Heart right ventricle (tissue), 16 donors: ENCODE measurements at regions not wholly inside any gene's neighbourhood (a gene's known extent, or its start where the extent isn't known, plus 50 kb on each side); places are given as distances from the start of the nearest gene placed in this dataset.

Experiments
- ATAC-seq, 8 donors: fragments of 200-7000 bp; cut with Tn5 transposase; one replicate each; pipeline ENCODE4 v1.9.1; 2020; ENCODE audit warnings: mild to moderate bottlenecking in 8 of 8, moderate library complexity in 8 of 8, moderate number of reproducible peaks in 1 of 8
- DNase-seq, 2 donors: peaks; one replicate each; pipeline ENCODE4 v3.0.0-alpha.2; 2020
- H3K27ac ChIP-seq, 10 donors: fragments of 200-600 bp; sonication (generic) in 2 of 10; one replicate each; pipeline versions ENCODE4 v1.5.0 to v1.8.0; 2020 to 2022; ENCODE audit warnings: mild to moderate bottlenecking in 3 of 10
- H3K27me3 ChIP-seq, 7 donors: fragments of 200-600 bp; one replicate each; pipeline ENCODE4 v1.8.0; 2021 to 2022; ENCODE audit warnings: mild to moderate bottlenecking in 2 of 7
- H3K36me3 ChIP-seq, 9 donors: fragments of 200-600 bp; sonication (generic) in 1 of 9; one replicate each; pipeline versions ENCODE4 v1.5.0 to v1.8.0; 2020 to 2022; ENCODE audit warnings: mild to moderate bottlenecking in 2 of 9
- H3K4me1 ChIP-seq, 9 donors: fragments of 200-600 bp; sonication (generic) in 1 of 9; one replicate each; pipeline versions ENCODE4 v1.5.0 to v1.8.0; 2020 to 2022; ENCODE audit warnings: mild to moderate bottlenecking in 4 of 9
- H3K4me3 ChIP-seq, 10 donors: fragments of 200-600 bp; sonication (generic) in 2 of 10; one replicate each; pipeline versions ENCODE4 v1.5.0 to v1.8.0; 2020 to 2022; ENCODE audit warnings: mild to moderate bottlenecking in 7 of 10, moderate library complexity in 2 of 10
- H3K9me3 ChIP-seq, 11 donors: fragments of 200-600 bp in 10 of 11; sonication (generic) in 2 of 11; one replicate each; pipeline versions ENCODE4 v1.5.0 to v1.8.0; 2013 to 2022; ENCODE audit warnings: mild to moderate bottlenecking in 2 of 11, control low read depth in 1 of 11, moderate library complexity in 1 of 11
- WGBS, 2 donors: extraction: QIAGEN DNeasy Blood & Tissue Kit; methylation state at CpG; one replicate each; pipeline ENCODE4 v1.1.7; 2013; ENCODE audit warnings: inconsistent platforms in 1 of 2; 5-methylcytosine and 5-hydroxymethylcytosine counted together
- intact Hi-C, 10 donors: fragments of 100-400 bp; cut with DNase I; formaldehyde crosslinking; loops; one replicate each; pipeline versions ENCODE4 v1.11.1 to v1.14.2; 2022
- TF ChIP-seq, protein P1 (sequence below), 9 donors: fragments of 200-600 bp; sonication (generic) in 2 of 9; IDR thresholded peaks; one replicate each; pipeline versions ENCODE4 v1.5.0 to v1.8.0; 2021 to 2022; ENCODE audit warnings: antibody characterized with exemption in 9 of 9, mild to moderate bottlenecking in 5 of 9, moderate library complexity in 1 of 9
- donor health status: Arrhythmogenic right ventricular cardiomyopathy.
- donor health status: ischemic (EF 13 %, LVEDD 7.1; RV severe dilation, severe dysfunction).
- donor health status: healthy with polysubstance abuse.
- donor health status: DM: no; HTN: yes; CAD: no.
- donor health status: DM: no; HTN: no; CAD: no.
- donor health status: ischemic (EF 25% LVEDD 6.9; RV normal size, moderate dysfunction).
- donor health status: ischemic (EF 25% LVEDD 5.7; RV mildly dilated, moderate dysfunction).
- donor health status: healthy.
- donor health status: DM: yes; HTN: yes; CAD: no.
- donor health status: Ischemic cardiomyopathy.
- donor health status: ischemic (EF 35%, LVEDD 5.7; RV mildly dilated, moderate dysfunction).
- donor health status: nonischemic (EF 11% LVEDD 7.7; RV severe dilation, severe dysfunction).
- donor health status: DM: yes; HTN: yes; CAD: no.
- donor health status: PGD.
- donor health status: ischemic (EF 29% LVEDD 5.4; RV normal size, mild dysfunction).
- donor health status: nonischemic (EF 23%, LVEDD 6.1; RV moderate dilation, normal function).

DNA sequence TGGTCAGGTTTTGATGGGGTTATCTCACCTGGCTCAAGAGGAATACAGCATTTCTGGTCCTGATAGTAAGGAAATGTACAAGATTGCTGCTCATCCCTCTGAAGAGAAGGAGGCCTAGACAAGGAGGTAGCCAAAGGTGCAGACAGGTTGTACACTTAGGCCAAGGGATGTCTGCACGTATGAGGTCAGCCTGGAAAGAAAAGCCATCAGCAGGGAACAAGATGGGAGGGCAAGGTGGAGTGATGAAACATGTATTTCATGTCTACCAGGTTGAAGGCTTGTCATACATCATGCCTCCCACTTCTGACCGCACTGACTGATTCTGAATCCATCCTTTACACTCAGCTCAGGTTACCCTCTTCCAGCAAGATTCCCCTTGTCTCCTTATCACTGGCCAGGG is 296.8 kb upstream of the VLDLR start:
- intact Hi-C loops = loop anchor here in 3 of 10 donors (10.0 kb wide), 2 partner anchors 400 to 410 kb away; no protein-coding TSS in a partner anchor
- TF ChIP-seq, protein P1, sequence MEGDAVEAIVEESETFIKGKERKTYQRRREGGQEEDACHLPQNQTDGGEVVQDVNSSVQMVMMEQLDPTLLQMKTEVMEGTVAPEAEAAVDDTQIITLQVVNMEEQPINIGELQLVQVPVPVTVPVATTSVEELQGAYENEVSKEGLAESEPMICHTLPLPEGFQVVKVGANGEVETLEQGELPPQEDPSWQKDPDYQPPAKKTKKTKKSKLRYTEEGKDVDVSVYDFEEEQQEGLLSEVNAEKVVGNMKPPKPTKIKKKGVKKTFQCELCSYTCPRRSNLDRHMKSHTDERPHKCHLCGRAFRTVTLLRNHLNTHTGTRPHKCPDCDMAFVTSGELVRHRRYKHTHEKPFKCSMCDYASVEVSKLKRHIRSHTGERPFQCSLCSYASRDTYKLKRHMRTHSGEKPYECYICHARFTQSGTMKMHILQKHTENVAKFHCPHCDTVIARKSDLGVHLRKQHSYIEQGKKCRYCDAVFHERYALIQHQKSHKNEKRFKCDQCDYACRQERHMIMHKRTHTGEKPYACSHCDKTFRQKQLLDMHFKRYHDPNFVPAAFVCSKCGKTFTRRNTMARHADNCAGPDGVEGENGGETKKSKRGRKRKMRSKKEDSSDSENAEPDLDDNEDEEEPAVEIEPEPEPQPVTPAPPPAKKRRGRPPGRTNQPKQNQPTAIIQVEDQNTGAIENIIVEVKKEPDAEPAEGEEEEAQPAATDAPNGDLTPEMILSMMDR (IDR thresholded peaks at IDR 0.05) = no peak
- no peak for DNase-seq
- Histone ChIP-seq H3K9me3 (no peaks in the 10 kb centered on the region), H3K4me3 (no peak overlapping the region), H3K4me1 (no peaks in the 10 kb centered on the region), H3K27ac (no peak overlapping the region), H3K27me3 (no peaks in the 10 kb centered on the region), H3K36me3 (no peaks in the 10 kb centered on the region)
- 83 to 85% methylated on average over 2 of the region's 2 CpGs for WGBS, 2 donors
- ATAC-seq = no peak

DNA sequence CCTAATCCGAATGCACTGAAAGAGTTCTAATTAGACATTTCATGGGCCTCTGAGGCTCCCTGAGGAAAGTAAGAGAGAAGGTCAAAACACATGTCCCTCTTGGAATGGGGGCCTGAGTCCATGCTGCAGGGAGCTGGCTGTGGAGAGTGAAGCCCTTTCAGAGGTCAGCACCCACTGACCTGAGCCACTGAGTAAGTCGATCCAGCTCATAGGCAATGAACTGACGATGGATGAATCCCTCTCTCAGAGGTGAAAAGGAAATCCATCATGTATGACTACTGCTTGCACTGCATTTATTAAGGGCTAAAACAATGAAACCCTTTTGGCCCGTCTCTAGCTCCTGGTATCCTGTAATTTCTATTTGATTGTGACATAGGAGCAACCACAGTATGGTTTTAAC is 288.9 kb upstream of the VLDLR start:
- TF ChIP-seq, protein P1 (IDR thresholded peaks at IDR 0.05) = no peak
- 86 to 88% methylated on average over 4 of the region's 4 CpGs for WGBS, 2 donors

DNA sequence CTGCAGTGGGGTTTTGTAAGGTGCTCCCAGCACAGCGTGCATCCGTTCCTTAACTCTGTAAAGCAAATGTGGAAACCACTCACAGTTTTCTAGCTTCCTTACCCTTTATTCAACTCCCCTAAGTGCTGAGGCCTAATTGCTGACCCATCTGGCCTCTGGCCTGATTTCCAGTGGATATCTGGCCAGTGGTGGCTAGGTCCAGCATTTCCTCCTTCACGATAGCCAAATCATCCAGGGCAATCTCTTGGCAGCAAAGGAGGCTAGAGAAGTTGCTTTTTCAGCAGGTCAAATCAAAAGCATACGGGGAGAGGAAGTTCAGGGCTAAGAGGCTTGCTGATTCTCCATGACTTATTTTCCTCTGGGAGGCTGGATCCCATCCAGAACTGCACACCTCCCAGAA is 286.3 kb upstream of the VLDLR start:
- H3K9me3 ChIP-seq = no peaks in the 10 kb centered on the region
- intact Hi-C loops = loop anchor here in 2 of 10 donors (10.0 kb wide), 2 partner anchors 290 to 310 kb away; partner anchors contain the start of gene VLDLR (in 1 of the 2)
- no peaks in the 10 kb centered on the region for H3K36me3 ChIP-seq
- peaks cover 0 to 26% (median 7%) of the 10 kb centered on the region in 9 donors for H3K4me1 ChIP-seq
- H3K27me3 ChIP-seq = no peaks in the 10 kb centered on the region
- ATAC-seq (peak in 6 of 8 donors; percentile 5 to 31 (median 18)), DNase-seq (no peak)
- WGBS, 2 donors = 40 to 54% methylated on average over 4 of the region's 4 CpGs
- TF ChIP-seq, protein P1 (IDR thresholded peaks at IDR 0.05) = no peak
- H3K4me3 ChIP-seq = no peak overlapping the region
- no peak overlapping the region for H3K27ac ChIP-seq

More for the DNA sequence above, 288.9 kb upstream of the VLDLR start:
- Histone ChIP-seq H3K4me1 (peaks cover 0 to 21% (median 0%) of the 10 kb centered on the region in 9 donors), H3K9me3 (no peaks in the 10 kb centered on the region), H3K36me3 (no peaks in the 10 kb centered on the region), H3K27me3 (no peaks in the 10 kb centered on the region), H3K27ac (no peak overlapping the region), H3K4me3 (no peak overlapping the region)
- DNase-seq = no peak
- intact Hi-C loops = loop anchor here in 2 of 10 donors (10.0 kb wide), 2 partner anchors 292 to 312 kb away; partner anchors contain the start of gene VLDLR (in 1 of the 2)
- ATAC-seq = no peak

DNA sequence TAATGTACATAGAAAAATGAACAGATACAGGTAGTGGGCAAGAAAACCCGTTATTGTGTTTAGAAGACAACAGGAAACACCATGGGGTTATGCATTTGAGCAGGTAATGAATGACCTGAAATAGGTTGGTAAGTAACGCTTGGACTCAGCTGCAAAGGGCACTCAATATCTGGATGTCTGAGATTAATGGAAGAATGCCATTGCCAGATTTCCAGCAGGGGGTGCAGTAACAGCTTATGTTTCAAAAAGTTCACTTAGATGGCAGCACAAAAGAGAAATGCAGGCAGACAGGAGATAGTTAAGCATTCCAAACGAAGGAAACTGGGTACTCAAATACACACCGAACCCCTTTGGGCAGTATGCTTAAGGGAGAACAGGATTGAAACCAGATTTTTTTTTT is 285.5 kb upstream of the VLDLR start:
- Histone ChIP-seq H3K9me3 (no peaks in the 10 kb centered on the region), H3K27ac (no peak overlapping the region), H3K4me1 (peaks cover 0 to 26% (median 7%) of the 10 kb centered on the region in 9 donors), H3K4me3 (no peak overlapping the region), H3K27me3 (no peaks in the 10 kb centered on the region), H3K36me3 (no peaks in the 10 kb centered on the region)
- DNase-seq = no peak
- intact Hi-C loops = loop anchor here in 2 of 10 donors (10.0 kb wide), 2 partner anchors 289 to 309 kb away; partner anchors contain the start of gene VLDLR (in 1 of the 2)
- TF ChIP-seq, protein P1 (IDR thresholded peaks at IDR 0.05) = peak in 6 of 9 donors; percentile 8 to 45 (median 30)
- 76 to 84% methylated on average over 4 of the region's 4 CpGs for WGBS, 2 donors
- no peak for ATAC-seq
